ENCODE measurements at regions not wholly inside any gene's neighbourhood (a gene's known extent, or its start where the extent isn't known, plus 50 kb on each side); places are given as distances from the start of the nearest gene placed in this dataset.

DNA sequence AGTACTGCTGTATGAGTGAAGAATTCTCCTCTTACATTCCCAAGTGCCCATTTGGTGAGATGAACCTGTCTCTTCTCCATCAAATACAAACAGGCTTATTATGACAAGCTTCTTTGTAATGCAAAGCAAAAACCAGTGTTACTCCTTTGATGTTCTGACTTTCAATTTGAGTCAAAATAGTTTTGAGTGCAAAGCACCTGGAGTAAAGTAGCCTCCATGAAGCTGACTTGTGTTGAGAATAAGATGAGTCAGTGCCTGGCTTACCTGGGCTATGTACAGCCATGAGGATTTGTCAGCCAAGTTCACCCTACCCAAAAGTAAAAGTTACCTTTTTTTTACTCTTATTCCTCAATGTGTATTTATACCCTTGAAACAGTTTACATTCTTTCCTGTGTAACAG lies 132.5 kb upstream of the FMR1 start:
- RAD21 ChIA-PET (ENCODE audit: low non-redundant PET in 1 of 2, low total read pairs in 2 of 2, uncharacterized antibody in 2 of 2, unreplicated experiment in 2 of 2), result no interaction called here
- CTCF ChIA-PET, result no interaction called here
- H3K4me1 ChIP-seq (ENCODE audit: control insufficient read depth in 1 of 2, insufficient read depth in 2 of 2, low read length in 2 of 2), result no peaks in the 10 kb centered on the region
- no peaks in the 10 kb centered on the region for H3K9me2 ChIP-seq (ENCODE audit: insufficient read depth)
- H3K4me2 ChIP-seq (ENCODE audit: low read length), result no peak overlapping the region
- intact Hi-C loops (cut with micrococcal nuclease), result no loop called here
- no peaks in the 10 kb centered on the region for H4K20me1 ChIP-seq (ENCODE audit: insufficient read depth)
- H3K27me3 ChIP-seq (ENCODE audit: insufficient read depth, low read length), result no peaks in the 10 kb centered on the region
- H3K36me3 ChIP-seq (ENCODE audit: control insufficient read depth in 1 of 2, insufficient read depth in 2 of 2, low read length in 2 of 2), result no peaks in the 10 kb centered on the region
- no peaks in the 10 kb centered on the region for H3K9me3 ChIP-seq (ENCODE audit: control insufficient read depth in 1 of 2, insufficient read depth in 1 of 2, low read depth in 1 of 2, low read length in 2 of 2)
- no TSS peak for BruUV-seq (replicated peaks)
- no peak overlapping the region for H3K9ac ChIP-seq (ENCODE audit: low read length)
- POLR2A ChIA-PET, result no interaction called here
- DNase-seq (ENCODE audit: low read depth, low spot score), result no peak
- ATAC-seq, result no peak
- no peak for TF ChIP-seq ZNF274 (IDR thresholded peaks at IDR 0.05; ENCODE audit: low read depth, low read length)
- no peak for TF ChIP-seq YY1 (IDR thresholded peaks at IDR 0.05; ENCODE audit: extremely low read depth, insufficient replicate concordance, low read depth, low read length)
- TF ChIP-seq TCF7L2 (IDR thresholded peaks at IDR 0.05; ENCODE audit: borderline replicate concordance, extremely low read depth, insufficient read depth, insufficient read length), result no peak
- TF ChIP-seq EZH2 (IDR thresholded peaks at IDR 0.05), result no peak
- TF ChIP-seq JUND (IDR thresholded peaks at IDR 0.05), result no peak
- no peak for TF ChIP-seq POLR2AphosphoS5 (IDR thresholded peaks at IDR 0.05; ENCODE audit: low read depth, low read length)
- TF ChIP-seq, protein P1, sequence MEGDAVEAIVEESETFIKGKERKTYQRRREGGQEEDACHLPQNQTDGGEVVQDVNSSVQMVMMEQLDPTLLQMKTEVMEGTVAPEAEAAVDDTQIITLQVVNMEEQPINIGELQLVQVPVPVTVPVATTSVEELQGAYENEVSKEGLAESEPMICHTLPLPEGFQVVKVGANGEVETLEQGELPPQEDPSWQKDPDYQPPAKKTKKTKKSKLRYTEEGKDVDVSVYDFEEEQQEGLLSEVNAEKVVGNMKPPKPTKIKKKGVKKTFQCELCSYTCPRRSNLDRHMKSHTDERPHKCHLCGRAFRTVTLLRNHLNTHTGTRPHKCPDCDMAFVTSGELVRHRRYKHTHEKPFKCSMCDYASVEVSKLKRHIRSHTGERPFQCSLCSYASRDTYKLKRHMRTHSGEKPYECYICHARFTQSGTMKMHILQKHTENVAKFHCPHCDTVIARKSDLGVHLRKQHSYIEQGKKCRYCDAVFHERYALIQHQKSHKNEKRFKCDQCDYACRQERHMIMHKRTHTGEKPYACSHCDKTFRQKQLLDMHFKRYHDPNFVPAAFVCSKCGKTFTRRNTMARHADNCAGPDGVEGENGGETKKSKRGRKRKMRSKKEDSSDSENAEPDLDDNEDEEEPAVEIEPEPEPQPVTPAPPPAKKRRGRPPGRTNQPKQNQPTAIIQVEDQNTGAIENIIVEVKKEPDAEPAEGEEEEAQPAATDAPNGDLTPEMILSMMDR (IDR thresholded peaks at IDR 0.05 in 2 of 3, conservative IDR thresholded peaks at IDR 0.05 in 1 of 3; ENCODE audit: borderline replicate concordance in 1 of 3, insufficient read depth in 1 of 3, low read depth in 2 of 3, low read length in 2 of 3), result no peak
- no peaks in the 10 kb centered on the region for H3K79me2 ChIP-seq (ENCODE audit: insufficient read depth, low read length)
- no peak overlapping the region for H3K27ac ChIP-seq (ENCODE audit: low read depth, low read length)
- no peak overlapping the region for H3K4me3 ChIP-seq (replicated peaks in 1 of 2; ENCODE audit: low read depth in 1 of 2, low read length in 2 of 2)
- H2AFZ ChIP-seq (ENCODE audit: low read depth, low read length, poor library complexity, severe bottlenecking), result no peak overlapping the region

- no peaks in the 10 kb centered on the region for H4K20me1 ChIP-seq (ENCODE audit: insufficient read depth)
- H3K27me3 ChIP-seq (ENCODE audit: insufficient read depth, low read length), result no peaks in the 10 kb centered on the region
- ChIA-PET POLR2A (no interaction called here), RAD21 (ENCODE audit: low non-redundant PET in 1 of 2, low total read pairs in 2 of 2, uncharacterized antibody in 2 of 2, unreplicated experiment in 2 of 2) (no interaction called here), CTCF (no interaction called here)
- intact Hi-C loops (cut with micrococcal nuclease), result no loop called here
- H3K36me3 ChIP-seq (ENCODE audit: control insufficient read depth in 1 of 2, insufficient read depth in 2 of 2, low read length in 2 of 2), result no peaks in the 10 kb centered on the region
- no peaks in the 10 kb centered on the region for H3K9me3 ChIP-seq (ENCODE audit: control insufficient read depth in 1 of 2, insufficient read depth in 1 of 2, low read depth in 1 of 2, low read length in 2 of 2)
- ATAC-seq (no peak), DNase-seq (ENCODE audit: low read depth, low spot score) (no peak)
- no peak overlapping the region for H3K27ac ChIP-seq (ENCODE audit: low read depth, low read length)
- H2AFZ ChIP-seq (ENCODE audit: low read depth, low read length, poor library complexity, severe bottlenecking), result no peak overlapping the region
- no peak overlapping the region for H3K9ac ChIP-seq (ENCODE audit: low read length)
- no peaks in the 10 kb centered on the region for H3K4me1 ChIP-seq (ENCODE audit: control insufficient read depth in 1 of 2, insufficient read depth in 2 of 2, low read length in 2 of 2)
- no peak overlapping the region for H3K4me3 ChIP-seq (replicated peaks in 1 of 2; ENCODE audit: low read depth in 1 of 2, low read length in 2 of 2)
- no TSS peak for BruUV-seq (replicated peaks)
- H3K9me2 ChIP-seq (ENCODE audit: insufficient read depth), result no peaks in the 10 kb centered on the region
- H3K79me2 ChIP-seq (ENCODE audit: insufficient read depth, low read length), result no peaks in the 10 kb centered on the region
- H3K4me2 ChIP-seq (ENCODE audit: low read length), result no peak overlapping the region
- no peak for TF ChIP-seq ZBTB33 (IDR thresholded peaks at IDR 0.05; ENCODE audit: extremely low read depth, insufficient replicate concordance, low read length)
- no peak for TF ChIP-seq RAD21 (IDR thresholded peaks at IDR 0.05; ENCODE audit: low read depth)
- TF ChIP-seq YY1 (IDR thresholded peaks at IDR 0.05; ENCODE audit: extremely low read depth, insufficient replicate concordance, low read depth, low read length), result no peak
- TF ChIP-seq ZFX (IDR thresholded peaks at IDR 0.05), result no peak
- TF ChIP-seq SIN3A (IDR thresholded peaks at IDR 0.05; ENCODE audit: low read depth), result no peak
- TF ChIP-seq REST (IDR thresholded peaks at IDR 0.05; ENCODE audit: low read depth), result no peak
- TF ChIP-seq CBX3 (IDR thresholded peaks at IDR 0.05; ENCODE audit: low read depth), result no peak
- no peak for TF ChIP-seq POLR2A (IDR thresholded peaks at IDR 0.05; ENCODE audit: borderline replicate concordance, extremely low read depth, insufficient read depth, insufficient read length)
Measured at GRCh38 chrX:147781844-147782243, 129.9 kb upstream of the FMR1 start.
